Endothelial cell of umbilical vein (primary cell): ENCODE measurements at regions not wholly inside any gene's neighbourhood (a gene's known extent, or its start where the extent isn't known, plus 50 kb on each side); places are given as distances from the start of the nearest gene placed in this dataset.

Experiments
- BruUV-seq: library from RNA; stranded (reverse); fragments of 400-500 nt; replicated peaks from 2 replicates; lab custom pipeline; 2021; lab: Mats Ljungman, UMichigan
- CTCF ChIA-PET: fragments of 300-600, 350-600 bp; sonication (Branson Sonifier 250); formaldehyde crosslinking; loops from one replicate; lab custom pipeline; 2021; ENCODE audit warnings: antibody characterized with exemption, inconsistent platforms; lab: Charles Lee
- POLR2A ChIA-PET: fragments of 300-600, 350-600 bp; sonication (Branson Sonifier 250); formaldehyde crosslinking; loops from one replicate; lab custom pipeline; 2021; ENCODE audit warnings: antibody characterized with exemption, inconsistent platforms; lab: Charles Lee
- DNase-seq: peaks from one replicate; pipeline ENCODE4 v3.0.0-alpha.2; 2011; ENCODE audit warnings: low read depth, low spot score
- FAIRE-seq: peaks from 2 replicates; lab custom pipeline; 2011; peaks lifted over from hg19 to GRCh38; lab: Jason Lieb, UNC
- H2AFZ ChIP-seq: 2 replicates; pipeline ENCODE4 v1.6.0; 2012; ENCODE audit warnings: low read depth, low read length, control low read depth, inconsistent platforms
- H3K27ac ChIP-seq: 2 replicates; pipeline ENCODE4 v1.5.1; 2011; ENCODE audit warnings: low read depth, mild to moderate bottlenecking, control low read depth, low read length, moderate library complexity; ENCODE audit not compliant: insufficient read depth
- H3K27me3 ChIP-seq, 2 experiments: 2 replicates each; pipeline versions ENCODE4 v1.6.0 to v1.6.1; 2011; ENCODE audit warnings: low read length in 2 of 2, mixed read lengths in 1 of 2; ENCODE audit not compliant: control insufficient read depth in 2 of 2, insufficient read depth in 2 of 2
- H3K36me3 ChIP-seq, 2 experiments: 2 replicates in 1 of 2; 3 replicates in 1 of 2; pipeline ENCODE4 v1.5.1; 2011; ENCODE audit warnings: low read length in 2 of 2, mild to moderate bottlenecking in 1 of 2, moderate library complexity in 1 of 2; ENCODE audit not compliant: control insufficient read depth in 2 of 2, insufficient read depth in 2 of 2; ENCODE audit errors: extremely low read depth in 1 of 2
- H3K4me1 ChIP-seq: 3 replicates; pipeline ENCODE4 v1.5.1; 2011; ENCODE audit warnings: mild to moderate bottlenecking, low read length; ENCODE audit not compliant: control insufficient read depth, insufficient read depth; ENCODE audit errors: extremely low read depth
- H3K4me2 ChIP-seq: 2 replicates; pipeline ENCODE4 v1.6.1; 2011; ENCODE audit warnings: low read length, control low read depth, mixed read lengths; ENCODE audit not compliant: insufficient read depth
- H3K4me3 ChIP-seq, 3 experiments: fragments of 200-600 bp in 1 of 3; sonication (generic), shearing (Covaris generic) in 1 of 3; replicated peaks in 1 of 3; 2 replicates each; pipeline ENCODE4 v1.5.1; 2011 to 2016; ENCODE audit warnings: control low read depth in 3 of 3, low read length in 3 of 3, mild to moderate bottlenecking in 2 of 3, inconsistent platforms in 1 of 3, low read depth in 1 of 3, moderate library complexity in 1 of 3; ENCODE audit not compliant: insufficient read depth in 1 of 3
- H3K79me2 ChIP-seq: 2 replicates; pipeline ENCODE4 v1.6.0; 2012; ENCODE audit warnings: low read length, inconsistent platforms; ENCODE audit not compliant: control insufficient read depth, insufficient read depth
- H3K9ac ChIP-seq: replicated peaks from 2 replicates; pipeline ENCODE3; 2011; ENCODE audit warnings: low read length, control low read depth; ENCODE audit not compliant: insufficient read depth; ENCODE audit errors: extremely low read depth
- H3K9me1 ChIP-seq: replicated peaks from 3 replicates; pipeline ENCODE4 v1.6.0; 2011; ENCODE audit warnings: mild to moderate bottlenecking, low read length; ENCODE audit not compliant: control insufficient read depth, insufficient read depth; ENCODE audit errors: extremely low read depth
- H3K9me3 ChIP-seq: replicated peaks from 2 replicates; pipeline ENCODE4 v1.5.1; 2012; ENCODE audit warnings: low read length, inconsistent platforms; ENCODE audit not compliant: control insufficient read depth, insufficient read depth
- H4K20me1 ChIP-seq: replicated peaks from 2 replicates; pipeline ENCODE3; 2011; ENCODE audit warnings: mild to moderate bottlenecking, low read length; ENCODE audit not compliant: control insufficient read depth, insufficient read depth; ENCODE audit errors: extremely low read depth
- EZH2 ChIP-seq: IDR thresholded peaks from 2 replicates; pipeline ENCODE4 v1.6.1; 2012; ENCODE audit warnings: borderline replicate concordance, low read depth, mild to moderate bottlenecking, moderate library complexity, low read length, inconsistent platforms; ENCODE audit not compliant: severe bottlenecking
- FOS ChIP-seq: IDR thresholded peaks from 2 replicates; pipeline ENCODE4 v1.6.1; 2011; ENCODE audit warnings: mild to moderate bottlenecking, low read length, moderate library complexity, borderline replicate concordance; ENCODE audit not compliant: insufficient read depth
- GATA2 ChIP-seq: IDR thresholded peaks from 2 replicates; pipeline ENCODE4 v1.7.0; 2011; ENCODE audit warnings: low read depth, mild to moderate bottlenecking, moderate library complexity, mixed read lengths, low read length; ENCODE audit not compliant: insufficient read length, insufficient read depth
- JUN ChIP-seq: IDR thresholded peaks from 2 replicates; pipeline ENCODE4 v1.6.1; 2011; ENCODE audit warnings: borderline replicate concordance, low read depth; ENCODE audit not compliant: insufficient read length, insufficient read depth
- MAX ChIP-seq: IDR thresholded peaks from 2 replicates; pipeline ENCODE4 v1.6.1; 2011; ENCODE audit not compliant: insufficient read depth, insufficient read length
- MYC ChIP-seq: IDR thresholded peaks from one replicate; pipeline ENCODE4 v1.6.1; 2011; ENCODE audit warnings: mild to moderate bottlenecking, low read depth, low read length
- POLR2A ChIP-seq: IDR thresholded peaks from 2 replicates; pipeline ENCODE4 v1.6.1; 2012; ENCODE audit warnings: low read depth, mild to moderate bottlenecking, control low read depth, low read length
- POLR2AphosphoS5 ChIP-seq: IDR thresholded peaks from 2 replicates; pipeline ENCODE4 v1.6.1; 2012; ENCODE audit warnings: low read depth, mild to moderate bottlenecking, control low read depth, low read length, moderate library complexity; ENCODE audit not compliant: insufficient read depth
- dilution Hi-C: fragments of 300-500 bp; cut with MboI; formaldehyde crosslinking; loops from one replicate; pipeline ENCODE4 v1.15.0; 2019; ENCODE audit warnings: low sequenced_read_pairs; ENCODE audit not compliant: extremely low pct_ligation_motif_present
- intact Hi-C: fragments of 100-400 bp; cut with micrococcal nuclease; formaldehyde crosslinking; loops from one replicate; pipeline ENCODE4 v1.10.0; 2022
- TF ChIP-seq, protein P1 (sequence below), 2 donors: IDR thresholded peaks; 1 replicate in 1 of 2; 2 replicates in 1 of 2; pipeline ENCODE4 v1.5.1; 2011; ENCODE audit warnings: low read length in 2 of 2, mild to moderate bottlenecking in 2 of 2, moderate library complexity in 2 of 2, control low read depth in 1 of 2, inconsistent platforms in 1 of 2, low read depth in 1 of 2; ENCODE audit not compliant: insufficient read depth in 1 of 2; ENCODE audit errors: extremely low read depth in 1 of 2

DNA sequence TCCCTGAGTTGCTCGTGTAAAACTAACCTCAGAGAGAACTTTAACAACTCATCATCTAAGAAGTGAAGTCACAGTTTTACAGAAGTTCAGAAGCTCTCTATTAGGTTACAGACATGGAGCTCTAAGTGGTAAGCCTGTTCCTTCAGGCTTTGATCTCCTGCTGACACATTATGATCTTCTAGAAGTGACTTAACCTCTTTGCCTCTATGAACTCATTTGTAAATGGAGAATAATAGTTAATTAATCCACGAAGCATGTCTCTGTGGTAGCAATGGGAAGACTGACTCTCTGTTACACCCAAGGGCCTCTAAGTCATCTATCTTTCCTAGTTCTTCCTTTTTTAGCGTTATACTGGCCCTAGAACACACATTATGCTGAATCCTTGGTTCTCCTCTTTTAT, 157.9 kb upstream of the NRIP1 start:
- FAIRE-seq (no peak), DNase-seq (no peak)
- H3K4me1 ChIP-seq: no peaks in the 10 kb centered on the region
- no peak overlapping the region for H3K9ac ChIP-seq
- intact Hi-C loops (no loop called here), dilution Hi-C loops (no loop called here)
- H2AFZ ChIP-seq: no peak overlapping the region
- POLR2A ChIA-PET: no interaction called here
- CTCF ChIA-PET: no interaction called here
- H3K27me3 ChIP-seq: no peaks in the 10 kb centered on the region
- no peak overlapping the region for H3K27ac ChIP-seq
- TF ChIP-seq POLR2A: no peak
- TF ChIP-seq, protein P1, sequence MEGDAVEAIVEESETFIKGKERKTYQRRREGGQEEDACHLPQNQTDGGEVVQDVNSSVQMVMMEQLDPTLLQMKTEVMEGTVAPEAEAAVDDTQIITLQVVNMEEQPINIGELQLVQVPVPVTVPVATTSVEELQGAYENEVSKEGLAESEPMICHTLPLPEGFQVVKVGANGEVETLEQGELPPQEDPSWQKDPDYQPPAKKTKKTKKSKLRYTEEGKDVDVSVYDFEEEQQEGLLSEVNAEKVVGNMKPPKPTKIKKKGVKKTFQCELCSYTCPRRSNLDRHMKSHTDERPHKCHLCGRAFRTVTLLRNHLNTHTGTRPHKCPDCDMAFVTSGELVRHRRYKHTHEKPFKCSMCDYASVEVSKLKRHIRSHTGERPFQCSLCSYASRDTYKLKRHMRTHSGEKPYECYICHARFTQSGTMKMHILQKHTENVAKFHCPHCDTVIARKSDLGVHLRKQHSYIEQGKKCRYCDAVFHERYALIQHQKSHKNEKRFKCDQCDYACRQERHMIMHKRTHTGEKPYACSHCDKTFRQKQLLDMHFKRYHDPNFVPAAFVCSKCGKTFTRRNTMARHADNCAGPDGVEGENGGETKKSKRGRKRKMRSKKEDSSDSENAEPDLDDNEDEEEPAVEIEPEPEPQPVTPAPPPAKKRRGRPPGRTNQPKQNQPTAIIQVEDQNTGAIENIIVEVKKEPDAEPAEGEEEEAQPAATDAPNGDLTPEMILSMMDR (IDR thresholded peaks at IDR 0.05; ENCODE audit: extremely low read depth in 1 of 2, insufficient read depth in 1 of 2, low read depth in 1 of 2, low read length in 2 of 2): no peak
- TF ChIP-seq GATA2: no peak
- TF ChIP-seq FOS: no peak
- no peak for TF ChIP-seq MAX
- TF ChIP-seq POLR2AphosphoS5: no peak
- TF ChIP-seq EZH2: no peak
- no peak for TF ChIP-seq JUN
- TF ChIP-seq MYC: no peak
- no peaks in the 10 kb centered on the region for H3K36me3 ChIP-seq
- H4K20me1 ChIP-seq: no peaks in the 10 kb centered on the region
- no peaks in the 10 kb centered on the region for H3K79me2 ChIP-seq
- H3K9me1 ChIP-seq: no peaks in the 10 kb centered on the region
- H3K4me3 ChIP-seq: no peak overlapping the region
- no TSS peak for BruUV-seq
- no peaks in the 10 kb centered on the region for H3K9me3 ChIP-seq
- no peak overlapping the region for H3K4me2 ChIP-seq
